Aorta (tissue), 5 donors: ENCODE measurements at regions not wholly inside any gene's neighbourhood (a gene's known extent, or its start where the extent isn't known, plus 50 kb on each side); places are given as distances from the start of the nearest gene placed in this dataset.
"Not testable (repeated sequence)": the region's sequence is repeated elsewhere in the genome, so short reads cannot be mapped to it uniquely, and the experiment has no call there.

Experiments
- ATAC-seq: fragments of 200-7000 bp; cut with Tn5 transposase; one replicate; pipeline ENCODE4 v1.9.1; 2022; ENCODE audit warnings: moderate library complexity; ENCODE audit not compliant: low FRiP score
- DNase-seq, 2 donors: peaks; one replicate each; pipeline ENCODE4 v3.0.0-alpha.2; 2020
- H3K27ac ChIP-seq, 2 donors: one replicate each; pipeline ENCODE4 v1.5.1; 2013; ENCODE audit warnings: low read length in 2 of 2, mild to moderate bottlenecking in 2 of 2, moderate library complexity in 2 of 2, control low read depth in 1 of 2, inconsistent platforms in 1 of 2, low read depth in 1 of 2
- H3K27me3 ChIP-seq, 2 donors: one replicate each; pipeline ENCODE4 v1.6.1; 2013; ENCODE audit warnings: control low read depth in 1 of 2, low read length in 1 of 2, mild to moderate bottlenecking in 1 of 2, moderate library complexity in 1 of 2; ENCODE audit not compliant: insufficient read depth in 2 of 2, control insufficient read depth in 1 of 2
- H3K36me3 ChIP-seq, 2 donors: one replicate each; pipeline ENCODE4 v1.6.1; 2013; ENCODE audit warnings: control low read depth in 1 of 2, low read length in 1 of 2, mild to moderate bottlenecking in 1 of 2; ENCODE audit not compliant: insufficient read depth in 2 of 2, control insufficient read depth in 1 of 2
- H3K4me1 ChIP-seq, 2 donors: one replicate each; pipeline ENCODE4 v1.6.1; 2013; ENCODE audit warnings: low read length in 2 of 2, control low read depth in 1 of 2, mild to moderate bottlenecking in 1 of 2, moderate library complexity in 1 of 2; ENCODE audit not compliant: insufficient read depth in 2 of 2, control insufficient read depth in 1 of 2
- H3K4me3 ChIP-seq, 2 donors: one replicate each; pipeline ENCODE4 v1.5.1; 2013; ENCODE audit warnings: low read length in 2 of 2, control low read depth in 1 of 2, mild to moderate bottlenecking in 1 of 2
- H3K9me3 ChIP-seq: one replicate; pipeline ENCODE4 v1.6.1; 2013; ENCODE audit warnings: mild to moderate bottlenecking, low read length; ENCODE audit not compliant: control insufficient read depth
- WGBS, 2 donors: extraction: QIAGEN DNeasy Blood & Tissue Kit; methylation state at CpG; one replicate each; pipeline ENCODE4 v1.1.7; 2013; 5-methylcytosine and 5-hydroxymethylcytosine counted together
- intact Hi-C, 2 donors: fragments of 100-400 bp; cut with DNase I; formaldehyde crosslinking; loops; one replicate each; pipeline versions ENCODE4 v1.14.2 to v1.15.0; 2022
- donor health status: healthy with polysubstance abuse.
- donor health status: Bipolar disorder and iron deficiency.
- donor health status: DM: no; HTN: no; CAD: no.
- donor health status: DM: no; HTN: no; CAD: no.
- donor health status: DM: yes; HTN: yes; CAD: no.

GRCh38 chr2:167817908-167818307 is 429.5 kb downstream of the STK39 start:
- no peaks in the 10 kb centered on the region for H3K36me3 ChIP-seq
- WGBS, 2 donors, result 83 to 89% methylated on average over 4 of the region's 4 CpGs
- DNase-seq (no peak), ATAC-seq (no peak)
- no peak overlapping the region for H3K4me3 ChIP-seq
- no peaks in the 10 kb centered on the region for H3K27me3 ChIP-seq
- H3K9me3 ChIP-seq, result peaks cover 2% of the 10 kb centered on the region
- intact Hi-C loops, result no loop called here
- no peaks in the 10 kb centered on the region for H3K4me1 ChIP-seq
- no peak overlapping the region for H3K27ac ChIP-seq

- no peak for DNase-seq
- Histone ChIP-seq H3K4me1 (no peaks in the 10 kb centered on the region), H3K27me3 (no peaks in the 10 kb centered on the region), H3K4me3 (no peak overlapping the region), H3K9me3 (peaks cover 2% of the 10 kb centered on the region), H3K27ac (no peak overlapping the region), H3K36me3 (no peaks in the 10 kb centered on the region)
- ATAC-seq, result no peak
- intact Hi-C loops, result no loop called here
- 97 to 100% methylated on average over 1 of the region's 1 CpG for WGBS, 2 donors
Measured at GRCh38 chr2:167817422-167817821, 430.0 kb downstream of the STK39 start.

- intact Hi-C loops, result no loop called here
- no peaks in the 10 kb centered on the region for H3K36me3 ChIP-seq
- peaks cover 2% of the 10 kb centered on the region for H3K9me3 ChIP-seq
- 36 to 41% methylated on average over 1 of the region's 1 CpG for WGBS, 2 donors
- ATAC-seq (no peak), DNase-seq (no peak)
- no peak overlapping the region for H3K4me3 ChIP-seq
- H3K27me3 ChIP-seq, result no peaks in the 10 kb centered on the region
- H3K27ac ChIP-seq, result no peak overlapping the region
- no peaks in the 10 kb centered on the region for H3K4me1 ChIP-seq
Measured at GRCh38 chr2:167816874-167817290, 430.5 kb downstream of the STK39 start.

GRCh38 chr2:167814881-167815718 is 432.3 kb downstream of the STK39 start:
- H3K27ac ChIP-seq, result no peak overlapping the region
- intact Hi-C loops, result no loop called here
- H3K36me3 ChIP-seq, result no peaks in the 10 kb centered on the region
- no peak for ATAC-seq
- no peak for DNase-seq
- H3K4me1 ChIP-seq, result no peaks in the 10 kb centered on the region
- H3K27me3 ChIP-seq, result no peaks in the 10 kb centered on the region
- 79 to 81% methylated on average over 10 of the region's 10 CpGs for WGBS, 2 donors
- H3K4me3 ChIP-seq, result no peak overlapping the region
- H3K9me3 ChIP-seq, result no peaks in the 10 kb centered on the region

- H3K9me3 ChIP-seq, H3K27ac ChIP-seq, H3K27me3 ChIP-seq, H3K4me3 ChIP-seq, DNase-seq, H3K36me3 ChIP-seq, ATAC-seq, H3K4me1 ChIP-seq, intact Hi-C loops: not testable (repeated sequence)
- 94 to 97% methylated on average over 13 of the region's 13 CpGs for WGBS, 2 donors
Measured at GRCh38 chr2:167814482-167814880, 432.9 kb downstream of the STK39 start.

- 87 to 98% methylated on average over 6 to 9 of the region's 9 CpGs for WGBS, 2 donors
- H3K9me3 ChIP-seq, H3K36me3 ChIP-seq, ATAC-seq, DNase-seq, intact Hi-C loops, H3K27ac ChIP-seq, H3K27me3 ChIP-seq, H3K4me1 ChIP-seq, H3K4me3 ChIP-seq: not testable (repeated sequence)
Measured at GRCh38 chr2:167809799-167810198, 437.6 kb downstream of the STK39 start.

- H3K9me3 ChIP-seq, result no peaks in the 10 kb centered on the region
- no peak overlapping the region for H3K27ac ChIP-seq
- WGBS, 2 donors, result 59 to 70% methylated on average over 8 of the region's 8 CpGs
- no peak for ATAC-seq
- no peaks in the 10 kb centered on the region for H3K36me3 ChIP-seq
- intact Hi-C loops, result no loop called here
- no peak for DNase-seq
- no peaks in the 10 kb centered on the region for H3K4me1 ChIP-seq
- H3K27me3 ChIP-seq, result no peaks in the 10 kb centered on the region
- no peak overlapping the region for H3K4me3 ChIP-seq
Measured at GRCh38 chr2:167803449-167803988, 443.9 kb downstream of the STK39 start.

- DNase-seq (no peak), ATAC-seq (no peak)
- Histone ChIP-seq H3K4me1 (no peaks in the 10 kb centered on the region), H3K27ac (no peak overlapping the region), H3K36me3 (no peaks in the 10 kb centered on the region), H3K9me3 (no peaks in the 10 kb centered on the region), H3K4me3 (no peak overlapping the region), H3K27me3 (no peaks in the 10 kb centered on the region)
- intact Hi-C loops, result no loop called here
- 72 to 73% methylated on average over 3 of the region's 3 CpGs for WGBS, 2 donors
Measured at GRCh38 chr2:167794554-167795255, 452.7 kb downstream of the STK39 start.
